ENCODE measurements at regions not wholly inside any gene's neighbourhood (a gene's known extent, or its start where the extent isn't known, plus 50 kb on each side); places are given as distances from the start of the nearest gene placed in this dataset.

DNA sequence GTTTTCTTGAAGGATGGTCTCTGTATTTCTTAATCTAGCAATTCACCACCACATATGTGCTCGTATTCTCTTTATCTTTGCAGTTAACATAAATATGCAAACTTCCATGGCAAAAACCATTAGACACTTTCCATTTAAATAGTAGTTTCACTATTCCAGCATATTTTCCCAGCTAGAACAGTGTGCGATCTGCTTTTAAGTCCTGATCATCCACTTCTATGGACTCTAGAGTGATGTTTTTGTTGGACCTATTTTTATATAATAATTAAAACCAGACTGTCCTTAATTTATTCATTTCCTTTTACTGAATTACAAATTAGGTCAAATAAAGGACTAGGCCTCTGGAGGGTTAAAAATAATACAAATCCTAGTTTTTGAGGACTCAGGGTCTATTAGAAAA lies 418.4 kb upstream of the TRIB2 start:
- Histone ChIP-seq H3K27ac (no peak overlapping the region), H3K4me3 (no peak overlapping the region)
- TF ChIP-seq, protein P1, sequence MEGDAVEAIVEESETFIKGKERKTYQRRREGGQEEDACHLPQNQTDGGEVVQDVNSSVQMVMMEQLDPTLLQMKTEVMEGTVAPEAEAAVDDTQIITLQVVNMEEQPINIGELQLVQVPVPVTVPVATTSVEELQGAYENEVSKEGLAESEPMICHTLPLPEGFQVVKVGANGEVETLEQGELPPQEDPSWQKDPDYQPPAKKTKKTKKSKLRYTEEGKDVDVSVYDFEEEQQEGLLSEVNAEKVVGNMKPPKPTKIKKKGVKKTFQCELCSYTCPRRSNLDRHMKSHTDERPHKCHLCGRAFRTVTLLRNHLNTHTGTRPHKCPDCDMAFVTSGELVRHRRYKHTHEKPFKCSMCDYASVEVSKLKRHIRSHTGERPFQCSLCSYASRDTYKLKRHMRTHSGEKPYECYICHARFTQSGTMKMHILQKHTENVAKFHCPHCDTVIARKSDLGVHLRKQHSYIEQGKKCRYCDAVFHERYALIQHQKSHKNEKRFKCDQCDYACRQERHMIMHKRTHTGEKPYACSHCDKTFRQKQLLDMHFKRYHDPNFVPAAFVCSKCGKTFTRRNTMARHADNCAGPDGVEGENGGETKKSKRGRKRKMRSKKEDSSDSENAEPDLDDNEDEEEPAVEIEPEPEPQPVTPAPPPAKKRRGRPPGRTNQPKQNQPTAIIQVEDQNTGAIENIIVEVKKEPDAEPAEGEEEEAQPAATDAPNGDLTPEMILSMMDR (IDR thresholded peaks at IDR 0.05), result no peak
- no peak for DNase-seq (ENCODE audit: low spot score)

- TF ChIP-seq, protein P1 (IDR thresholded peaks at IDR 0.05), result no peak
- no peak overlapping the region for H3K27ac ChIP-seq
- no peak for DNase-seq (ENCODE audit: low spot score)
- no peak overlapping the region for H3K4me3 ChIP-seq
Measured at GRCh38 chr2:12299431-12299830, 417.3 kb upstream of the TRIB2 start.

DNA sequence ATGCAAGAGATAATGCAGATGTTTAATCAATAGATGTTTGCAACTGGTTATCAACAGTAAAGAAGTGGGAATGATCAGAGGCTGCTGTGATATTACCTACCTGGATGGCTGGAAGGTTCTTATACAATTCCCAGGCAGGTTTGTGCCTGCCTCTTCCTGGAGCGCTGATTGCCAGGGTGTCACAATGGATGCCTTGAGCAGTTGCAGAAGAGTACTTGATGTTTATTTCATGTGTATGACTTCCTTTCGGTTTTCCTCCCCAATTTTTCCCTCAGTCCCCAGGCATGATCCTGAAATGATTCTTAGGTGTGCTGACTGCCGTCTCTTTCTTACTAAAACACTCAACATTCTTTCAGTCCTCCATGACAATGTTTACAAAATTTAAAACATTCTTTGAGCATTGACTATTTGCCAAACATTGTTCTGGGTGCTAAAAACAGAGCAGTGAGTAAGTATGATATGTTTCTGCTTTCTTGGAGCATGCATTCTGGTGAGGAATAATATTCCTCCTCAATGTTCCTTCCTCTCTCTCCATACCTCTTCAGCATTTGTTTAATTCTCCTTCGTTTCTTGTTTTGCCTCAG lies 416.6 kb upstream of the TRIB2 start:
- no peak overlapping the region for H3K27ac ChIP-seq
- TF ChIP-seq, protein P1 (IDR thresholded peaks at IDR 0.05), result no peak
- H3K4me3 ChIP-seq, result no peak overlapping the region
- no peak for DNase-seq (ENCODE audit: low spot score)

DNA sequence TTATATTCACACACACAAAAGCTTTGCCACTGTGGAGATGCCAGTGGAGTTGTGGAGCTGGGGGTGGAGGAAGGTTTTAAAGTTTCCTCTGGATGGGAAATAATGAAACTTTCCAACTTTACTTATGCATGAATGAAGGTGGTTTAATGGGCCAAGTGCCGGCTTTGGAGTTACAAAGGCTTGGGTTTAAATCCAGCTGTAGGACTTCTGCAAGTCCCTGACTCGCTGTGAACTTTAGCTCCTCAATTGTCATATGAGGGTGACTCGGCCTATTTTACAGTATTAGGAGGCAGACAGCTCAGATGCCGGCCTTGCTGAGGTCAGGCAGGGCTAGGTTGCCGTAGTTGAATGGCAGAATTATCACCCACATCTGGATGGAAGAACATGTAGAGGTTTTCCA lies 415.8 kb upstream of the TRIB2 start:
- no peak for DNase-seq (ENCODE audit: low spot score)
- TF ChIP-seq, protein P1 (IDR thresholded peaks at IDR 0.05), result no peak
- Histone ChIP-seq H3K27ac (no peak overlapping the region), H3K4me3 (no peak overlapping the region)

- no peak overlapping the region for H3K27ac ChIP-seq
- no peak for DNase-seq (ENCODE audit: low spot score)
- TF ChIP-seq, protein P1 (IDR thresholded peaks at IDR 0.05), result no peak
- H3K4me3 ChIP-seq, result no peak overlapping the region
Measured at GRCh38 chr2:12302140-12302539, 414.6 kb upstream of the TRIB2 start.

- no peak for DNase-seq (ENCODE audit: low spot score)
- TF ChIP-seq, protein P1 (IDR thresholded peaks at IDR 0.05), result no peak
- Histone ChIP-seq H3K4me3 (no peak overlapping the region), H3K27ac (no peak overlapping the region)
Measured at GRCh38 chr2:12302691-12303090, 414.0 kb upstream of the TRIB2 start.

DNA sequence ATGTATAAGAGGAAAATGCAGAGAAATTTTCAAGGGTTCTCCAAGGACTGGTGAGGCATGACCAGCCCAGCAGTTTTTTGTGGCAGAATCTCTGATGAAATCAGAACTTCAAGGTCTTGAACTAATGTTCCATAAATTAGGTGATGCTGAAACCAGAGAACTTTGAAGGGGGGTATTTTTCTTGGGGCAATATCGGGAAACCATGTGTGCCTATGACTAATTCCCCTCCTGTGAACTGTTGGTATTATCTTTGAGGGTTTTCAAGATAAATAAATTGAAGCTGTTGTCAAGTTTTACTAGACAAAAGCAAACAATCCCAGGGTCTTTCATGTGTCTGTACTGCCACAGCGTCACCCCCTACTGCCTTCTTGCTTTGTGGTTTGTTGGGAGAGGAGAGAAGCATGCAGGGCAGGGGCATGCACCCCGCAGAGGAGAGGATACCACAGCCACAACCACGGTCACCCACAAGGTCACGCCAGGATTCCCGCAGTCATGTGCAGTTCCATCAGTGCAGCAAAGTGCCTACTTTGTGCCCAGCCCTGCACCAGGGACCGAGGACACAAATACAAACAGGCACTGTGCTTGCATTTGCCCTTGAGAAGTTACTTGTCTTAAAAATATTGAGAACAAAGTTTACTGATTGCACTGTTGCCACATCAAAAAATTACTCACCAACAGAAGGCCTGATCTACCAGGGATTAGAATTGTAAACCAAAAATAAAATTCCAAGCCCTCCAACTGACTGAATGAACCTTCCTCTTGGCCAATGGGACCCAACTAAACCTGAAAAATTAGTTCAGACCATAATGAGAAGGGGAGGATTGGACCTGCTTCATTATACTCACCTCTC lies 413.3 kb upstream of the TRIB2 start:
- TF ChIP-seq, protein P1 (IDR thresholded peaks at IDR 0.05), result no peak
- no peak for DNase-seq (ENCODE audit: low spot score)
- Histone ChIP-seq H3K27ac (no peak overlapping the region), H3K4me3 (no peak overlapping the region)

Data from coronary artery (tissue), 2 donors.